GM21576 (cell line): ENCODE measurements at regions not wholly inside any gene's neighbourhood (a gene's known extent, or its start where the extent isn't known, plus 50 kb on each side); places are given as distances from the start of the nearest gene placed in this dataset.

Source experiments
- ATAC-seq: cut with Tn5 transposase; IDR thresholded peaks from one replicate; pipeline ENCODE4 v1.9.1; 2021; ENCODE audit warnings: mild to moderate bottlenecking, moderate library complexity; ENCODE audit not compliant: unreplicated experiment

DNA sequence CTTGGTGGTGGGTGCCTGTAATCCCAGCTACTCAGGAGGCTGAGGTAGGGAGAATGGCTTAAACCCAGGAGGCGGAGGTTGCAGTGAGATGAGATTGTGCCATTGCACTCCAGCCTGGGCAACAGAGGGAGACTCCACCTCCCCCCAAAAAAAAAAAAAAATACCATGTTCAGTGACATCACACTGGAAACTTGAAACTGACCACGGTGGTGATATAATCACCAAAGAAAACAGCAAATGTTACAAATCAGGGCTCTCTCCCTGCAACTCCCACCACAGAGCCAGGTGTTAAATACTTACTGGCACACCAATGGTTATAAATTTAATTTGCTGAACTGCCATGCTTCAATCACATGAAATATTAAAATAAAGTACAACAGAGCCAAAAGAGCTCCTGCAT is 81.4 kb downstream of the ZNF608 start:
- ATAC-seq: no peak

GRCh38 chr5:124664287-124664686 is 82.2 kb downstream of the ZNF608 start:
- no peak for ATAC-seq

DNA sequence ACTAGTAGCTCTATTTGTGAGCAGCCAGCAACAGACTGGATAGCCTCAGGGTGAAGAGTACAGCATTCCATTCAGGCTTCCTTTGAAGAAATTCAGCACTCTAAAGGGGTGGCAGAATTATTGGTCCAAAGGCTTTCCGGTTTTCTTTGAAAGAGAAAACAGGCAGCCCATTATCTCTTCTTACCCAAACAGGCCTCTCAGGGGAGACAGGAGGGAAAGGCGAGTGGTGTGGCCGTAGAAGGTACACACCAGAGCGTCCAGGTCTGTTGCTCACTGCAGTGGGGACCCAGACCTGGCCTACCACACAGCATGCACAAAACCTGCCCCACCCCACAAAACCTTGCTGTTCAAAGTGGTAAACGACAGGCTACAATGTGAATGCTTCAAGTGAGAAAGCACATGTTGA is 83.3 kb downstream of the ZNF608 start:
- no peak for ATAC-seq

- no peak for ATAC-seq
Observed at GRCh38 chr5:124662181-124662781, 84.2 kb downstream of the ZNF608 start.

DNA sequence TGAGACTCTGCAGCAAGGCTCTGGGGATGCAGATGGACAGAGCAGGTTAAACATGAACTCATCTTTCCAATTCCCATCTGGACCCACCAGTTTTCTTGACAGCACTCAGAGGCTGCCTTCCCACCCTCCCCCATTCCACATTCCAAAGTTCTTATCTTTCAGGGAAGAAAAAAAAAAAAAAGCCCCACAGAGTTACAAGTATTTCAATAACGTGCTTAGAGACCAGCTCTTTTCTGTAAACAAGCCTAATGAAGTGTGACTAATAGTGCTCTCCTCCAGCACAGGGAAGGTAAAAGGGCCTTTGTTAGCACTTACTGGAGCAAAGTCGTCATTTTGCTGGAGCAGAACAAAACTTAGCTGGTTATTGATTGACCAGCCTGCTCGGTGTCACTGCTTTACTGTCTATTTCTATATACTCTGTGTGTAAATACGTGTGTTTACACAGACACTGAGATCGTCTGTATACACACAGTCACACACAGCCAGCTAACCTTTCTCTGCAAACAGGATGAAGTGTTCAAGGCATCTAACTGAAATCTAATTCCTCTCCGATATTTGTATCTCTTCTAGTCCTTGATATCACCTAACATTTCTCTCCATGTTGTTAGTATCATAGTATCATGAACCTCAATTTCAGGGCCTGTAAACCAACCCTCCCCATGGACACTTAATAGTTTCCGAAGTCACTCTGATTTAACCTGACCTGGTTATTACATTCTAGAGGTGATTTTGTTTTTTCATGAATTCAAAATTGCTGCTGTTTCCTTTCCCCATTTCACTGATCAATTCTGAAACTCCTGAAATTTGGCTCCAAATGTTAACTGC is 84.9 kb downstream of the ZNF608 start:
- no peak for ATAC-seq

DNA sequence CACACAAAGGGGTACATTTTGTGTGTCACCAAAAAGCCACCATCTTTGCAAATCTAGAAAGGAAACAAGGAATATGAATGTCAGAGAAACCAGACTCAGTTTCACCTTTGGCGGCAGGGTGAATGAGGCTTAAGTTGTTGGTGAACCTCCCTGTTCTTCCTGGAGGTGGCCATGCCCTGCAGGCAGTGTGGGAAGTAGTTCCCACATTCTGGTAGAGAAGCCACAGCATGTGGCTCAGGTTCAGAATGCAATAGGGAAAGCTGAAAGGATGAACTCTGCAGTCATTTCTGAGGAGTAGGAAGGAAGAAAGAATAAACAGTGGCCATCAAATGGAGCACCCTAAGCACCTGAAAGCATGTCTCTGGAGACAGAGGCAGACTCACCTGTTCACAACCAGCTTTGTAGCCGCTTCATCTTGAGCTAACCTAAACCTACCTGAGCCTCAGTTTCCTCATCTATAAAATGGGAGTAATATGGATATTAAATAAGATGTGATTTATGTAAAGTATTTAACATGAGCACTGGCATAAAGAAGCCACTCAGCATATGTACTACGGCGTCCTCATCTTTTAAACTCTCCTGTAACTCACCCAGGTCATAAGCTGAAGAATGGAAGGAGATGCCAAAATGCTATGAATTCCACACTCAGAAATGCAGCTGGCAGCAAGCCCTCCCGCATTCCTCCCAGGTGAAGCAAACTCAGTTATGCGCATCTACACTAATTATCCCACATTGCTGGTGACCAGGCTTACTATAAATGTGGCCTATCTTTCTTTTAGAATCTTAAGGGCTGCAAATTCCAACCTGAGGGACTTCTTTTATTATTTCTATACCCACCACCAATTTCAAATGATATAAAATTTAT is 86.0 kb downstream of the ZNF608 start:
- ATAC-seq: no peak

DNA sequence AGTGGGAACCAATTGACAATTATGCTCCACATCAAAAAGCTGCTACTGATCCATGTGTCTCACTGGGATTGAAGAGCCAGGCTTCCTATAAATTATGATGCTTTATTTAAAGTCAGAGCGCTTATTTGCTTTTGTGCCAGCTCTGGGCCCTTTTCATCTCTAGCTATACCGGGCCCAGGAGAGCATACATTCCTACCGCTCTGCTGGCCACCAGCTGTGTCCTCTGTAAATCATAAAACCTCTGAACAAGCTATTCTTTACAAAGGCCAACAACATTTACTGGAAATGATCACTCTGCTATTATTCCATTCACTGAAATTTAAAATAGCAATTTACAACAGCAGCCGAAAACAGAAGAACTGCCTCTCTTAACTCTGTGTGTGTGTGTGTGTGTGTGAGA is 86.6 kb downstream of the ZNF608 start:
- ATAC-seq: no peak

DNA sequence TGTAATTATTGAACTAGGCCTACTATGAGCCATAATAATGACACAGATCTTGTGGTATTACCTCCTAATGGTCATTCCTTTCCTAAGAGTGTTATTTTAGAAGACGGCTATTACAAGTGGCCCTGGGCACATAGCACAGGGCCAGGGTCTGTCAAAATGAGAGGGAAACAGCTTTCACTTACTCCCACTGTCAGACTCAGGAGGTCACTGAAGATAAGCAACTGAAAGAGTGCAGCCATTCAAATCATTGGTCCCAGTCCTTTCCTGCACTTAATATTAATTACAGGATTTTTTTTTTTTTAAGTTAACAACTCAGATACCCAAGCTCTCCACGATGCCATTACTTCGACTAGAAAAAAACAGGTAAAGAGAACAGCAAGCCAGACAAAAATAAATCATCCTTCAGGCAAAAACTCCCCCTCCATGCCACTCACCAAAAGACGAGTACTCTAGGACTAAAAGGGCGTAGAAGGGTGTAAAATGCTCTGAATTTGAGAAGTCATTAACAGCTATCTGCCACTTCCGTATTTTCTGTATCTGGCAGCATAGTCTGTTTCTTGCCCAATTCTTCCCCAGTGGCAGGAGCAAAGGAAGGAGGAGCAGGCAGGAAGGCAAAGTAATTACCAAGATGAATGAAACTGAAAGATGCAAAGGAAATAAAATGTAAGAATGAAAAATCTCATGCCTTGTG is 87.4 kb downstream of the ZNF608 start:
- no peak for ATAC-seq

- ATAC-seq: peak; percentile 32
Observed at GRCh38 chr5:124655921-124656511, 90.4 kb downstream of the ZNF608 start.

- ATAC-seq: no peak
Observed at GRCh38 chr5:124655251-124655917, 91.1 kb downstream of the ZNF608 start.

DNA sequence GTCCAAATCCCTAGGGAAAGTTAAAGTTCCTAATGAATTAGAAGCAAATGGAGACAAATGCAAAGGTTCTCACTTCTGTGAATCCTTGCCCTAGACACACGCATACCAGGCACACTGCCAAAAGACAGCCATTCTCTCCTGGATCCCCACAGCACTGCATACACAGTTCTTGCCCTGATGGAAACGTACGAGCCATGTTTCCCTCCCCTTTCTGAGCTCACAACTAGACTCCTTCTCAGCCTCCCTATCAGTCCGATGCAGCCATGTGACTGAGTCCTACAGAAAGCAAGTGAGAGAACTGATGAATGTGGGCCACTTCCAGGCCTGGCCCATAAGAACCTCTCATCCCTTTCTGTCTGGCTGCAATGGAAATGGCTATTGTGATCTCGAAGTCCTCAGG is 92.0 kb downstream of the ZNF608 start:
- ATAC-seq: no peak

DNA sequence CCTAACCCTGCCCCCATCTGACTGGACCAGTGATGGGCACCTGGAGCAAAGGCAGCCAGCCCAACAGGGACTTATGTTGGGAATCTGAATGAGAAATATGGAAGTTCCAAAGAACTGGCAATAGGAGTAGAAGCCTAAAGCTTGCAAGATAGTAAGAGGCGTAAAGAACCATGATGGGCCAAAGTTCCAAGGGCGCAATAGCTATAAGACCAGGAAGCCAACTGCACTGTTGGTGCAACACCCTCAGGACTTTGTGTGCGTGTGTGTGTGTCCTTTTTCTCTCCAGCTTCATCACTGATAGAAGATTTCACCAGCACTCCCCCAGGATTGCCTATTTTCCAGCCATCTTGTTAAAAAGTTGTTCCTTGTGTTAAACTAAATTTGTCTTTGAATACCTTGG is 92.8 kb downstream of the ZNF608 start:
- no peak for ATAC-seq

DNA sequence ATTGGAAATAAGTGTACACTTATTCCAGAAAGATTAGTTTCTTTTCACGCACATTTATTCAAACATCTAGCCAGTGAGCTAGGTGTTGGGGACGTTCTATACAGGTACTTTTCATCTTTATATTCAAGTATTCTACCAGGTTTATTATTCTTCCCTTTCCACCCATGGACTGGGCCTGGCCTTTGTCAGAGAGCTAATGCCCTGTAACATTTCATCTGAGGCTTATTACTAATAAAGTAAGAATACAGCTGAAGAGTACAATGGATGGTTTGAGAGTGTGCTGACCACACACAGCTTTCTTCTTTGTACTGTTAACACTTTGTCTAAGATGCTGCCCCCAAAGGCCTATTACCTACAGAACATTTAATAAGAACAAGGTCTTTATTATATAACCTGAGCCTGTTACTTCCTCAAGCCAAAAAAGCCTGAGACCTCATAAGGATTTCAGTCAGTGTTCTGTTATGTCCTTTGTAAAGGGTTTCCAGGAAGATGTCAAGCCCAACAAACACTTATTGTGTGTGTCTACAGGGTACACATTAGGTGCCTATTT is 93.5 kb downstream of the ZNF608 start:
- ATAC-seq: no peak

GRCh38 chr5:124652514-124652819 is 94.0 kb downstream of the ZNF608 start:
- no peak for ATAC-seq

- ATAC-seq: peak; percentile 20
Observed at GRCh38 chr5:124651663-124652513, 94.6 kb downstream of the ZNF608 start.

DNA sequence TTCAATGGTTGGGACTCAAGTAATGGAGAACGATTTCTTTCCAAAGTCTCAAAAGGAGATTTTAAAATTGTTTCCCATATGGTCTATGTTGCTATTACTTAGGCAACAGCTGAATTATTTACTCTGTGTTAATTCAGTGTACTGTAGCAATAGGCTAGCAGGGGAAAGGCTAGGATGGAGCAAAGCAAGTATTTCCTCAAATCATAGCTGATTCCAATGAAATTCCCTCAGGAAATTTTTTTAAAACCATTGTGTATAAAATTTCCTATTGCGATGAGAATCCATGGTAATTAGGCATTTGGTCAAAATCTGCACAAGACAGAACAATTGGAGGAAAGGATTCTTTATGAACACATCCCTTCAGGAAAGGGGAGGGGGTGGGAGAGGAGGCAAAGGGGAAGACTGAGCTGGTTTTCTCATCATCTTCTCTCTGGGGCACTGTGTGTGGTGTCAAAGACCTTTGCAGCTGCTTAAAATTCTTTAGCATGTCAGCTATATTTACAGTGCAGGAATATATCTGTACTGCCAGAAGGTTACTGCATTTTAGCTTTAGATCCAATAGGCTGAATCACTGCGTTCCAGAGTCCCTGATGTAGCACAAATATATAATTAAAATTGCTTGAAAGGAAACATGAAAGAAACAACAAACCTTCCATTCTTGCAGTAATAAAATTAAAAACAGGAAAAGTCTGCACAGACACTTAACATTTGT is 95.3 kb downstream of the ZNF608 start:
- ATAC-seq: no peak

- ATAC-seq: peak; percentile 65
Observed at GRCh38 chr5:124650147-124650561, 96.3 kb downstream of the ZNF608 start.

GRCh38 chr5:124649491-124650146 is 96.8 kb downstream of the ZNF608 start:
- peak; percentile 74 for ATAC-seq
